Umbilical cord (tissue), 1 donor: ENCODE measurements at regions not wholly inside any gene's neighbourhood (a gene's known extent, or its start where the extent isn't known, plus 50 kb on each side); places are given as distances from the start of the nearest gene placed in this dataset.
"Not testable (repeated sequence)": the region's sequence is repeated elsewhere in the genome, so short reads cannot be mapped to it uniquely, and the experiment has no call there.

Experiments
- DNase-seq: peaks from one replicate; pipeline ENCODE4 v3.0.0-alpha.2; 2015; ENCODE audit warnings: low spot score

DNA sequence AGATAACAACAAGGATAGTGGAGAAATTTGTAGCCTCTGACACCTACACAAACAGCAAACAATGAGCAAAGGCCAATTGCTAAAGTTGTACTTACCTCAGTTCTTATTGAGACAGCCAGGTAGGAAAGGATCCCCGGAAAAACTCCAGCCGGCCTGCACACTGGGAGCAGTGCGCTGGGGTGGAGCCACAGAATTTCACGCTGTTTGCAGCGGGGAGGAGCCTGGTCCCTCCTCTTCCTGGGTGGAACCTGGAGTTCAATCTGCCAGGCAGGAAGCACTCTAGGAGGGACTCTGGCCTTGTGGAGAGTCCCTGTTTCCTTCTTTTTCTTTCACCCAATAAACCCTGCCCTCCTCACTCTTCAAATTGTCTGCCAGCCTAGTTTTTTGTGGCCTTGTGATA, 382.6 kb upstream of the TGIF2LX start:
- DNase-seq: not testable (repeated sequence)

- DNase-seq: not testable (repeated sequence)
Measured at GRCh38 chrX:89557146-89557545, 364.6 kb upstream of the TGIF2LX start.

DNA sequence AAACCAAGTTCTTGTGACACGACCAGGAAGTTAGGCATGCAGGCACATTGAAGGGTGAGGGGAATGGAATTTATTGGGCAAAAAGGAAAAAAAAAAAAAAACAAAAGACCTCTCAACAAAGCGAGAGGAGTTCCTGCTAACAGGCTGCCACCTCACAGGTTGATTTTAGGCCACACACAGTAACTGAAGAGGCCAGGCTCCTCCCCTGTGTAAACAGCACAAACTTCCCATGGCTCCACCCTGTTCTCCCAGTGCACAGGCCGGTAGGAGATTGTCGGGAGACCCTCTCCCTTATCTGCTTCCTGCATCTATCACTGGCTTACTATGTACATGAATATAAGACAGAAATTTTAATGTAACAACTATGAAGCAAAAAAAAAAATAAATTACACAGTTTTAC, 359.6 kb upstream of the TGIF2LX start:
- not testable (repeated sequence) for DNase-seq

DNA sequence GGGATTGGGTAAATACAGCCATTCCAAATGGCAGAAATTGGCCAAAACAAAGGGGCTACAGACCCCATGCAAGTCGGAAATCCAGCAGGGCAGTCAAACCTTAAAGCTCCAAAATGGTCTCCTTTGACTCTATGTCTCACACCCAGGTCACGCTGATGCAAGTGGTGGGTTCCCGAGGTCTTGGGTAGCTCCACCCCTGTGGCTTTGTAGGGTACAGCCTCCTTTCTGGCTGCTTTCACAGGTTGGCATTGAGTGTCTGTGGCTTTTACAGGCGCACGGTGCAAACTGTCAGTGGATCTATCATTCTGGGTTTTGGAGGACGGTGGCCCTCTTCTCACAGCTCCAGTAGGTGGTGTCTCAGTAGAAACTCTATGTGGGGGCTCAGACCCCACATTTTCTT, 358.6 kb upstream of the TGIF2LX start:
- not testable (repeated sequence) for DNase-seq

DNA sequence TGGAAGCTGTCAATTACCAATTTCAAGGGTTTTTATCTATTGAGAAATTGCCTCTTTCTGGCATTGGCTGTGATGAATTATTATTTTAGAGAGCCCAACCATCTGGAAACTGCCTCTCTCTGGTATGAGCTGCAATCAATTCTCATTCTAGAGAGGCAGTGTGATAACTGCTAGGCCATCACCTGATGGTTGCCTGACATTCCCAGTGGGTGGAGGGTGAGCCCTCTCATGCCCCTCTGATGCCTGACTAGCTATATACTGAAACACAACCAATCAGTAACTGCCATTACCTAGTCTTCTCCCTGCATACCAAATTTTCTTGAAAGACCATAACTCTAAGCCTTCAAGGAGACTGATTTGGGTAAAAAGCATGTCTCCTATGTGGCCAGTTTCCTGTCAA, 353.9 kb upstream of the TGIF2LX start:
- not testable (repeated sequence) for DNase-seq

- not testable (repeated sequence) for DNase-seq
Measured at GRCh38 chrX:89581868-89582267, 339.8 kb upstream of the TGIF2LX start.

DNA sequence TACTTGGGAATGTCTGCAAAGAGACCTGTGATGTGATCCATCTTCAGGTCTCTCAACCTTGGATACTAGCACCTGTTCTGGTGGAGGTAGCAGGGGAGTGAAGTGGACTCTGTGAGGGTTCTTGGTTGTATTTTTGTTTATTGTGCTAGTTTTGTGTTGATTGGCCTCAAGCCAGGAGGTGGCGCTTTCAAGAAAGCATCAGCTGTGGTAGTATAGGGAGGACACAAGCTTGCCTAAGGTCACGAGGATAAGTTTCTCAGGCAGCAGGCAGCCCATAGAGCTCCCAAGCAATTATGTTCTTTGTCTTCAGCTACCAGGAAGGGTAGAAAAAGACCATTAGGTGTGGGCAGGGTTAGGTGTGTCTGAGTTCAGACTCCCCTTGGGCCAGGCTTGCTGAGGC, 289.9 kb upstream of the TGIF2LX start:
- DNase-seq: not testable (repeated sequence)

DNA sequence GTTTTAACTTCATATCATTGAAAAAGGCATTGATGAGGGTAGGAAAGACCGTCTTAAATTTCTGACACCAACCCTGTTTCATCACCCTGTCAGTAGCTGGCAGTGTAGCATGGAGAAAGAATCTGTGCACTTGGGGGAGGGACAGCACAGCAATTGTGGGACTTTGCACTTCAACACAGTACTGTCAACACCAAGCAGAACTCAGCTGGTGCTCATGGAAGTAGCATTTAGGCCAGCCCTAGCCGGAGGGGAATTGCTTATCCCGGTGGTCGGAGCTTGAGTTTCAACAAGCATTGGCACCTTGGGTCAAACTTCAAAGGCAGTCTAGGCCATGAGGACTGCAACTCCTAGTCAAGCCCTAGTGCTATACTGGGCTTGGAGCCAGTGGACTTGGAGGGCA, 285.8 kb upstream of the TGIF2LX start:
- not testable (repeated sequence) for DNase-seq

DNA sequence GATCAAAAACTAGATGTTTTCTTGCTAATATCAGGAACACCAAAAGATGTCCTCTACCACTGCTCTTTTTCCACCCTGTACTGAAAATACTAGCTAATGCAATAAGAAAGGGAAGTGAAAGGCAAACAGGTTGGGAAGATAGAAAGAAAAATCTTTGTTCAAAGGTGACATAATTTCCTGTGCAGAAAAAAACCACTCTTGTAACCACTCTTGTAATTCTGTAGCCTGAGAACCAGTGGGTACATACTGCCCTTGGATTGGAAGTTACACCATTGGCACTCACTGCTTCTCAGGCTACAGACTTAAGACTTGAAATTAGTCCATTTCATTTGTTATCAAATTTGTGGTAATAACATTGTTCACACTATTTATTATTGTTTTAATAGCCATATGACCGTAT, 263.0 kb upstream of the TGIF2LX start:
- DNase-seq: not testable (repeated sequence)

DNA sequence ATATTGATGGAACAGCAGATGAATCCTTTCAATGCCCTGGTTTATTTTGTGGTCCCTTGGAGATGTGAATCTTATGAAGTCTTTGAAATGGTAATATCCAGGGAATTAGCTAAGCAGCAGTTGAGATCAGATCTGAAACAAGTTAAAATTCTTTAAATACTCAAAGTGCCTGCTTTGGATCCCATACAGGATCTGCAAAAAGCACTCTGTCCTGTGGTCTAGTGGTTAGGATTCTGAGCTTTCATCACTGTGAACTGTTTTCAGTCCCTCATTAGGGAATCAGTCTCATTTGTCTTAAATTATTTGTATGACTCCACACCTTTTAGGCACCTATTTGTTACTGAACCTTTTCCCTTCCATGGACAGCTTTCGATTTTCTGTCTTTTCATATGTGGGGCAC, 215.2 kb upstream of the TGIF2LX start:
- DNase-seq: peak; percentile 13

DNA sequence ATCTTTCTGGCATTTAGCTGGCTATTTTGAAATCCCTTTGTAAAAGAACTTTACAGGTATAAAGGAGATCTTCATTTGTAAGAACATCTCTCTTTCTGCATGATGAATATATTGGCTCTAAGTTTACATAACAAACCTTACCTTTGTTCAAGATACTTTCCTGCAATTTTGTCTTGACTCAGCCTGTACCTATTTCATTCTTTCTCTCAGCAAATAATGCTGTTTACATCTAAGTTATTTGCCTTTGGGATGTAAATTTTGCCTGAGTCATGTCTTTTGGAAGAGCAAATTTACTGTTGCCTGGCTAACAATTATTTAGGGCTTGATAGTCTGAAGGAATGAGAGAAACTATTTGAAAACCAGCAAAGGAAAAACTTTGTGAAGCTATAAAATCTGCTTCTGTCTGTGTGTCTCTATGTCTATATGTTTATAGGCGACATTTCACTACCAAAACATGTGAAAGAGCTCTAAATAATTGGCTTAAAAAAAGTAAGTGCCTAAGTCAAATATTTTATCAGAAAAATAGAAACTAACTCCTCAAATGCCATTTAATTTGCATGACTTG, 214.3 kb upstream of the TGIF2LX start:
- not testable (repeated sequence) for DNase-seq

GRCh38 chrX:89734367-89734766, 187.3 kb upstream of the TGIF2LX start:
- DNase-seq: not testable (repeated sequence)

GRCh38 chrX:89756466-89756865, 165.2 kb upstream of the TGIF2LX start:
- DNase-seq: not testable (repeated sequence)

DNA sequence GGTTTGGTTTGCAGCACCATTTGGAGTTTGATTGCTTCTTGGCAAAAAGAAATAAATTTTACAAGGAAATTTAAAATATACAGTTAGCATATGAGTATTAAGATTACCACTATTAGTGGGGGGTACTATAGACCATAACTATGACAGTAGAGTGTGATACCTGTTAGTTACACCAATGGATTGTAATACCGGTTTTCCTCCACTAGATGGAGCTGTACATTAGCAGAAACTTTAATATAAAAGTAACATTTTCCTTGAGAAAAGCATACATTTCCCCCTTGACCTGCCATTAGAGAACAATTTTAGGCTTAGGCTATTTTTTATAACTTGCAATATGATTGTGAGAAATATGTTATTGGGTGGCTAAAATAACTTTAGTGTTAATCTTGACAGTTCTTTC, 163.9 kb upstream of the TGIF2LX start:
- DNase-seq: not testable (repeated sequence)

DNA sequence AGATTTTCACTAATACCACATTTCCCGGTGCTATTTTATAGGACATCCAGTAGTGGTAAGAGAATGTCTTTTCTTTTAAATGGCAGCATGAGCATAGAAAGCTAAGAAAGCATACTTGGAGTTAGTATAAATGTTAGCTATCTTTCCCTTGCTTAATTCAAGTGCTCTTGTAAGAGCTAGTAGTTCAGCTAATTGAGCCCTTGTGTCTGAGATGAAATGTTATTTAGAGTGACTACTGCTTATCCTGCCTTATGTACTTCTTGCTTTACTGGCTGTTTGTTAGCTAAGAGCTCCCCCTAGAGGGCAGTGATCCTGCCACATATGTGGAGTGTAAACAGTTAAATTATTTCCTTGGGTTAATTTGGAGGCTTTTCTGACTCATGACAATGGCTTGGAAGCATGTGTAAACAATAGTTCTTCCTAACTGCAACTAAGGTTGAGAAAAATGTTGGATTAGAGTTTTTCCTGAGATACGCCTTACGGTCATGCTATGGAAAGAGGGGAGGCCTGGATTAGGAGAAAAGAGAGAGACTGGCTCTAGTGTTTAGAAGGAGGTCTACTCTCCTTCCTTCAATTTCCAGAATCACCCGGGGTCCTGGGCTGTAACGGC, 162.5 kb upstream of the TGIF2LX start:
- not testable (repeated sequence) for DNase-seq

DNA sequence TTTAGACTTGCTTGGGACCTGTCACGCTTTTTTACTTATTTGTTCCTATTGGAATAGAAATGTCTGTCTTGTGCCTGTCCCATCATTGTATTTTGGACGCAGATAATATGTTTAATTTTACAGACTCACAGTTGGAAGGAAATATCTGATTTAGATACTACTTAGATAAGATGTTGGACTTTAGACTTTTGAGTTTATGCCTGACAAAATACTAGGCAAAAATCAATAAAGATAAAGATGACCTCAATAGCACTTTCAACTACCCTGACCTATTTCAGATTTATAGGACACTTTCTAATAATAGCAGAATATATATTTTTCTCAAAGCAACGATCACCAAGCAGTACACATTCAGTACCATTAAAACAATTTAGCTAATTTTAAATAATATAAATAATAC, 150.1 kb upstream of the TGIF2LX start:
- DNase-seq: not testable (repeated sequence)

- DNase-seq: not testable (repeated sequence)
Measured at GRCh38 chrX:89811440-89811839, 110.3 kb upstream of the TGIF2LX start.

- DNase-seq: not testable (repeated sequence)
Measured at GRCh38 chrX:89839723-89840122, 82.0 kb upstream of the TGIF2LX start.

DNA sequence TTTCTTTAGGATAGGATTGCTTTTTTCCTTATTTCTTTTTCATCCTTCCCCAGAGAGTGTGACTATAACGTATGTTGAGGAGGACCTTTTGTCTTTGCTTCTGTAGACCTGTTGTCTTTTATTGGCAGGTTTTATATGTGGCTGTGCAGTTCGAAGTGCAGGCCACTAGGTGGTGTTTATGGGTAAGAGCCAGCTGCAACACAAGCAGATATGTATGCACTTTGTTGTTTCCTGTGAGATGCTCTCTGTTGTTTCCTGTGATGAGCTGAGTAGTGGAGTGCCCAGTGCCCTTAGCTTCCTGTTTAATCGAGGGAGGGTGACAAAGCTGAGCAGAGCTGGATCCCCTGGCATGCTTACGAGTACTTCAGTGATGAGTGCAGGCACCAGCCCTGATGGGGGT, 50.0 kb upstream of the TGIF2LX start:
- peak; percentile 2 for DNase-seq
